K562 (cell line): ENCODE measurements at regions not wholly inside any gene's neighbourhood (a gene's known extent, or its start where the extent isn't known, plus 50 kb on each side); places are given as distances from the start of the nearest gene placed in this dataset.

Source experiments
- ATAC-seq: fragments of 200-7000 bp; cut with Tn5 transposase; 3 replicates; pipeline ENCODE4 v1.9.1; 2020; ENCODE audit warnings: moderate library complexity
- BruUV-seq: library from RNA; stranded (reverse); fragments of 400-500 nt; replicated peaks from 2 replicates; lab custom pipeline; 2021; lab: Mats Ljungman, UMichigan
- CTCF ChIA-PET: fragments of 300-600 bp; formaldehyde crosslinking; extraction: SDS; loops from one replicate; lab custom pipeline; 2021; ENCODE audit warnings: low intra/inter-chr PET ratio; lab: Yijun Ruan, JAX
- POLR2A ChIA-PET: fragments of 300-600, 350-650 bp; sonication (Branson Sonifier 250); formaldehyde crosslinking; extraction: SDS; loops from one replicate; lab custom pipeline; 2021; ENCODE audit warnings: antibody characterized with exemption, inconsistent platforms; lab: Yijun Ruan, JAX
- DNase-seq, 4 experiments: peaks; one replicate each; pipeline versions ENCODE4 v3.0.0 to v3.0.0-alpha.2; 2011 to 2018; ENCODE audit warnings: low spot score in 3 of 4, mixed read lengths in 3 of 4; ENCODE audit errors: extremely low read depth in 1 of 4
- FAIRE-seq: peaks from 2 replicates; lab custom pipeline; 2011; peaks lifted over from hg19 to GRCh38; lab: Jason Lieb, UNC
- H2AFZ ChIP-seq: 2 replicates; pipeline ENCODE4 v1.6.0; 2011; ENCODE audit warnings: low read depth, low read length, control low read depth, inconsistent platforms
- H3K27ac ChIP-seq: fragments of 200-600 bp; 3 replicates; pipeline ENCODE4 v1.8.0; 2011; ENCODE audit warnings: low read depth, mild to moderate bottlenecking, control low read depth, inconsistent platforms, low read length, moderate library complexity, mixed read lengths; ENCODE audit errors: extremely low read depth
- H3K27me3 ChIP-seq, 2 experiments: fragments of 300-600 bp in 1 of 2; 2 replicates in 1 of 2; 3 replicates in 1 of 2; pipeline versions ENCODE4 v1.6.0 to v1.8.0; 2011; ENCODE audit warnings: inconsistent platforms in 2 of 2, low read length in 2 of 2, mild to moderate bottlenecking in 1 of 2, mixed read lengths in 1 of 2, moderate library complexity in 1 of 2; ENCODE audit not compliant: control insufficient read depth in 2 of 2, insufficient read depth in 2 of 2
- H3K36me3 ChIP-seq: fragments of 300-600 bp; 3 replicates; pipeline ENCODE4 v1.8.0; 2011; ENCODE audit warnings: mild to moderate bottlenecking, low read length, inconsistent platforms; ENCODE audit not compliant: control insufficient read depth, insufficient read depth
- H3K4me1 ChIP-seq, 2 experiments: fragments of 200-600 bp in 1 of 2; replicated peaks in 1 of 2; 2 replicates in 1 of 2; 3 replicates in 1 of 2; pipeline versions ENCODE4 v1.5.1 to v1.8.0; 2011; ENCODE audit warnings: inconsistent platforms in 2 of 2, low read length in 2 of 2, mild to moderate bottlenecking in 1 of 2, mixed read lengths in 1 of 2, moderate library complexity in 1 of 2; ENCODE audit not compliant: control insufficient read depth in 2 of 2, insufficient read depth in 2 of 2
- H3K4me2 ChIP-seq: 2 replicates; pipeline ENCODE4 v1.6.1; 2011; ENCODE audit warnings: low read length, control low read depth, inconsistent platforms, mixed read lengths; ENCODE audit not compliant: insufficient read depth
- H3K4me3 ChIP-seq: fragments of 200-600 bp; sonication (generic), shearing (Covaris generic); 2 replicates; pipeline ENCODE4 v1.5.1; 2016; ENCODE audit warnings: control low read depth, inconsistent platforms
- H3K79me2 ChIP-seq: fragments of 200-600 bp; 3 replicates; pipeline ENCODE4 v1.8.0; 2011; ENCODE audit warnings: low read length, inconsistent platforms; ENCODE audit not compliant: control insufficient read depth, insufficient read depth
- H3K9ac ChIP-seq, 2 experiments: 2 replicates each; pipeline versions ENCODE4 v1.6.0 to v1.6.1; 2011; ENCODE audit warnings: low read depth in 2 of 2, low read length in 2 of 2, control low read depth in 1 of 2, inconsistent platforms in 1 of 2, mild to moderate bottlenecking in 1 of 2, mixed read lengths in 1 of 2; ENCODE audit not compliant: insufficient read depth in 1 of 2
- H3K9me1 ChIP-seq: one replicate; pipeline ENCODE4 v1.6.0; 2011; ENCODE audit warnings: inconsistent platforms, mild to moderate bottlenecking, low read length, moderate library complexity; ENCODE audit not compliant: control insufficient read depth, insufficient read depth
- H3K9me3 ChIP-seq: replicated peaks from 2 replicates; pipeline ENCODE4 v1.5.1; 2011; ENCODE audit warnings: low read depth, low read length, inconsistent platforms; ENCODE audit not compliant: control insufficient read depth, insufficient read depth
- H4K20me1 ChIP-seq: replicated peaks from 2 replicates; pipeline ENCODE4 v1.6.1; 2011; ENCODE audit warnings: low read length, inconsistent platforms, mixed read lengths; ENCODE audit not compliant: control insufficient read depth, insufficient read depth
- CAMTA2 ChIP-seq: fragments of 250-450 bp; sonication (Bioruptor Pico); conservative IDR thresholded peaks from 2 replicates; pipeline ENCODE4 v1.5.1; 2022
- GABPB1 ChIP-seq: sonication (generic); formaldehyde crosslinking; IDR thresholded peaks from 2 replicates; pipeline ENCODE4 v1.8.0; 2022; ENCODE audit warnings: mild to moderate bottlenecking, missing genetic modification reagents
- HNRNPLL ChIP-seq: fragments of 200-400 bp; formaldehyde crosslinking; IDR thresholded peaks from 2 replicates; pipeline ENCODE4 v1.6.1; 2017; ENCODE audit warnings: low read length, low read depth, mild to moderate bottlenecking; ENCODE audit not compliant: poor library complexity, severe bottlenecking
- PCBP1 ChIP-seq: fragments of 200-400 bp; formaldehyde crosslinking; IDR thresholded peaks from 2 replicates; pipeline ENCODE4 v1.6.1; 2018; ENCODE audit warnings: mild to moderate bottlenecking, low read depth, low read length; ENCODE audit not compliant: poor library complexity, severe bottlenecking
- SMAD3 ChIP-seq: fragments of 450-650 bp; formaldehyde crosslinking; conservative IDR thresholded peaks from 2 replicates; pipeline ENCODE4 v1.4.0; 2020; ENCODE audit warnings: mild to moderate bottlenecking
- SP1 ChIP-seq: sonication (generic); formaldehyde crosslinking; IDR thresholded peaks from 2 replicates; pipeline ENCODE4 v1.8.1; 2022; ENCODE audit warnings: mild to moderate bottlenecking, missing genetic modification reagents
- TAF7 ChIP-seq: fragments of 450-650 bp; IDR thresholded peaks from 2 replicates; pipeline ENCODE4 v1.6.1; 2016; ENCODE audit warnings: missing genetic modification characterization, missing compliant biosample characterization
- TBL1XR1 ChIP-seq, 2 experiments: IDR thresholded peaks; 2 replicates each; pipeline ENCODE4 v1.6.1; 2012; ENCODE audit warnings: improper control_type of control experiment in 2 of 2, low read length in 2 of 2, mild to moderate bottlenecking in 1 of 2
- TCFL5 ChIP-seq: fragments of 250-450 bp; sonication (Bioruptor Pico); conservative IDR thresholded peaks from 2 replicates; pipeline ENCODE4 v1.6.1; 2021; ENCODE audit warnings: mild to moderate bottlenecking, moderate library complexity, matching md5 sums
- ZNF134 ChIP-seq: fragments of 250-450 bp; sonication (Bioruptor Pico); conservative IDR thresholded peaks from 2 replicates; pipeline ENCODE4 v1.4.0; 2020
- WGBS: fragments of 100-300 bp; shearing (Covaris generic); methylation state at CpG from one replicate; pipeline ENCODE4 v1.1.6; 2016; ENCODE audit warnings: low coverage, mixed read lengths; ENCODE audit not compliant: insufficient coverage; ENCODE audit errors: missing lambda C conversion rate; 5-methylcytosine and 5-hydroxymethylcytosine counted together
- in situ Hi-C: fragments of 300-500 bp; cut with MboI; formaldehyde crosslinking; loops from 4 replicates; pipeline ENCODE4 v1.15.0; 2018; ENCODE audit warnings: inconsistent platforms, mixed read lengths
- intact Hi-C: fragments of 100-400 bp; cut with micrococcal nuclease; formaldehyde crosslinking; loops from 2 replicates; pipeline ENCODE4 v1.14.2; 2022
- TF ChIP-seq, protein P1 (sequence below): fragments of 250-450 bp; sonication (Bioruptor Pico); IDR thresholded peaks from 2 replicates; pipeline ENCODE4 v1.8.0; 2022; ENCODE audit warnings: inconsistent platforms, mild to moderate bottlenecking, moderate library complexity, borderline replicate concordance
- TF ChIP-seq, protein P2 (sequence below): fragments of 450-650 bp; conservative IDR thresholded peaks from 2 replicates; pipeline ENCODE4 v1.6.1; 2016; ENCODE audit warnings: missing genetic modification characterization, low read depth, mild to moderate bottlenecking, control low read depth, missing compliant biosample characterization
- TF ChIP-seq, protein P3 (sequence below): fragments of 200-800 bp; sonication (Bioruptor generic); IDR thresholded peaks from 2 replicates; pipeline ENCODE4 v1.6.1; 2016; ENCODE audit warnings: missing genetic modification characterization, missing compliant biosample characterization
- TF ChIP-seq, protein P4 (sequence below): fragments of 250-450 bp; sonication (Bioruptor Pico); IDR thresholded peaks from 2 replicates; pipeline ENCODE4 v1.8.0; 2021; ENCODE audit warnings: moderate library complexity, mild to moderate bottlenecking, inconsistent platforms

DNA sequence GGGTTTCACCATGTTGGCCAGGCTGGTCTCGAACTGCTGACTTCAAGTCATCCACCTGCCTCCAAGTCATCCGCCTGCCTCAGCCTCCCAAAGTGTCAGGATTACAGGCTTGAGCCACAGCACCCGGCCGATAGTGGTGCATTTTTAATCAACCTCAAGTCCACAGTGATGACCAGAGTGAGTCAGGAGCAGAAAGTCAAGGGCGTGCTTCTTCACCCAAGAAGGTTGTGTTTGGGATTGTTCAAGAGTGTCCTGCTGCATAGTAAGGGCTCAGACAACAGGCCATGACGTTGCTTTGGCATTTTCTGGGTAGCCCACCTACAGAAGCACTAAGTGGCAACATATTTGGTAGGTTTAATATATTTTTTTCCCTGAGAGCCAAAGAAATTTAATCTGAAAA is 108.3 kb upstream of the FAM20A start:
- no peak overlapping the region for H3K9ac ChIP-seq
- no peaks in the 10 kb centered on the region for H3K36me3 ChIP-seq
- H3K9me3 ChIP-seq, result no peaks in the 10 kb centered on the region
- H3K27ac ChIP-seq, result no peak overlapping the region
- intact Hi-C loops (no loop called here), in situ Hi-C loops (no loop called here)
- peaks cover 4 to 10% of the 10 kb centered on the region in 2 experiments; a peak in 4 of 5 replicates for H3K27me3 ChIP-seq
- no TSS peak for BruUV-seq
- H3K9me1 ChIP-seq, result no peaks in the 10 kb centered on the region
- 4% methylated on average over 6 of the region's 6 CpGs for WGBS
- H4K20me1 ChIP-seq, result no peaks in the 10 kb centered on the region
- DNase-seq (no peak), FAIRE-seq (no peak), ATAC-seq (no peak)
- ChIA-PET CTCF (no interaction called here), POLR2A (no interaction called here)
- H3K4me2 ChIP-seq, result no peak overlapping the region
- H3K4me1 ChIP-seq, result no peaks in the 10 kb centered on the region
- H3K79me2 ChIP-seq, result no peaks in the 10 kb centered on the region
- no peak overlapping the region for H3K4me3 ChIP-seq
- H2AFZ ChIP-seq, result no peak overlapping the region
- TF ChIP-seq TAF7 (tag) (no peak), HNRNPLL (no peak), TBL1XR1 (IDR thresholded peaks at IDR 0.05; ENCODE audit: low read length in 2 of 2) (no peak), ZNF134 (CRISPR knock-in tag) (no peak), PCBP1 (no peak), SMAD3 (CRISPR knock-in tag) (no peak), GABPB1 (no peak), CAMTA2 (CRISPR knock-in tag) (no peak), TCFL5 (no peak), SP1 (CRISPR knock-in tag) (no peak)
- TF ChIP-seq, protein P1, sequence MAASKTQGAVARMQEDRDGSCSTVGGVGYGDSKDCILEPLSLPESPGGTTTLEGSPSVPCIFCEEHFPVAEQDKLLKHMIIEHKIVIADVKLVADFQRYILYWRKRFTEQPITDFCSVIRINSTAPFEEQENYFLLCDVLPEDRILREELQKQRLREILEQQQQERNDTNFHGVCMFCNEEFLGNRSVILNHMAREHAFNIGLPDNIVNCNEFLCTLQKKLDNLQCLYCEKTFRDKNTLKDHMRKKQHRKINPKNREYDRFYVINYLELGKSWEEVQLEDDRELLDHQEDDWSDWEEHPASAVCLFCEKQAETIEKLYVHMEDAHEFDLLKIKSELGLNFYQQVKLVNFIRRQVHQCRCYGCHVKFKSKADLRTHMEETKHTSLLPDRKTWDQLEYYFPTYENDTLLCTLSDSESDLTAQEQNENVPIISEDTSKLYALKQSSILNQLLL (CRISPR knock-in tag), result no peak
- TF ChIP-seq, protein P2, sequence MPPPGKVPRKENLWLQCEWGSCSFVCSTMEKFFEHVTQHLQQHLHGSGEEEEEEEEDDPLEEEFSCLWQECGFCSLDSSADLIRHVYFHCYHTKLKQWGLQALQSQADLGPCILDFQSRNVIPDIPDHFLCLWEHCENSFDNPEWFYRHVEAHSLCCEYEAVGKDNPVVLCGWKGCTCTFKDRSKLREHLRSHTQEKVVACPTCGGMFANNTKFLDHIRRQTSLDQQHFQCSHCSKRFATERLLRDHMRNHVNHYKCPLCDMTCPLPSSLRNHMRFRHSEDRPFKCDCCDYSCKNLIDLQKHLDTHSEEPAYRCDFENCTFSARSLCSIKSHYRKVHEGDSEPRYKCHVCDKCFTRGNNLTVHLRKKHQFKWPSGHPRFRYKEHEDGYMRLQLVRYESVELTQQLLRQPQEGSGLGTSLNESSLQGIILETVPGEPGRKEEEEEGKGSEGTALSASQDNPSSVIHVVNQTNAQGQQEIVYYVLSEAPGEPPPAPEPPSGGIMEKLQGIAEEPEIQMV (tag), result no peak
- TF ChIP-seq, protein P3, sequence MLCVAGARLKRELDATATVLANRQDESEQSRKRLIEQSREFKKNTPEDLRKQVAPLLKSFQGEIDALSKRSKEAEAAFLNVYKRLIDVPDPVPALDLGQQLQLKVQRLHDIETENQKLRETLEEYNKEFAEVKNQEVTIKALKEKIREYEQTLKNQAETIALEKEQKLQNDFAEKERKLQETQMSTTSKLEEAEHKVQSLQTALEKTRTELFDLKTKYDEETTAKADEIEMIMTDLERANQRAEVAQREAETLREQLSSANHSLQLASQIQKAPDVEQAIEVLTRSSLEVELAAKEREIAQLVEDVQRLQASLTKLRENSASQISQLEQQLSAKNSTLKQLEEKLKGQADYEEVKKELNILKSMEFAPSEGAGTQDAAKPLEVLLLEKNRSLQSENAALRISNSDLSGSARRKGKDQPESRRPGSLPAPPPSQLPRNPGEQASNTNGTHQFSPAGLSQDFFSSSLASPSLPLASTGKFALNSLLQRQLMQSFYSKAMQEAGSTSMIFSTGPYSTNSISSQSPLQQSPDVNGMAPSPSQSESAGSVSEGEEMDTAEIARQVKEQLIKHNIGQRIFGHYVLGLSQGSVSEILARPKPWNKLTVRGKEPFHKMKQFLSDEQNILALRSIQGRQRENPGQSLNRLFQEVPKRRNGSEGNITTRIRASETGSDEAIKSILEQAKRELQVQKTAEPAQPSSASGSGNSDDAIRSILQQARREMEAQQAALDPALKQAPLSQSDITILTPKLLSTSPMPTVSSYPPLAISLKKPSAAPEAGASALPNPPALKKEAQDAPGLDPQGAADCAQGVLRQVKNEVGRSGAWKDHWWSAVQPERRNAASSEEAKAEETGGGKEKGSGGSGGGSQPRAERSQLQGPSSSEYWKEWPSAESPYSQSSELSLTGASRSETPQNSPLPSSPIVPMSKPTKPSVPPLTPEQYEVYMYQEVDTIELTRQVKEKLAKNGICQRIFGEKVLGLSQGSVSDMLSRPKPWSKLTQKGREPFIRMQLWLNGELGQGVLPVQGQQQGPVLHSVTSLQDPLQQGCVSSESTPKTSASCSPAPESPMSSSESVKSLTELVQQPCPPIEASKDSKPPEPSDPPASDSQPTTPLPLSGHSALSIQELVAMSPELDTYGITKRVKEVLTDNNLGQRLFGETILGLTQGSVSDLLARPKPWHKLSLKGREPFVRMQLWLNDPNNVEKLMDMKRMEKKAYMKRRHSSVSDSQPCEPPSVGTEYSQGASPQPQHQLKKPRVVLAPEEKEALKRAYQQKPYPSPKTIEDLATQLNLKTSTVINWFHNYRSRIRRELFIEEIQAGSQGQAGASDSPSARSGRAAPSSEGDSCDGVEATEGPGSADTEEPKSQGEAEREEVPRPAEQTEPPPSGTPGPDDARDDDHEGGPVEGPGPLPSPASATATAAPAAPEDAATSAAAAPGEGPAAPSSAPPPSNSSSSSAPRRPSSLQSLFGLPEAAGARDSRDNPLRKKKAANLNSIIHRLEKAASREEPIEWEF (CRISPR knock-in tag), result no peak
- TF ChIP-seq, protein P4, sequence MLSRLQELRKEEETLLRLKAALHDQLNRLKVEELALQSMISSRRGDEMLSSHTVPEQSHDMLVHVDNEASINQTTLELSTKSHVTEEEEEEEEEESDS (CRISPR knock-in tag), result no peak
